ENCODE measurements at regions not wholly inside any gene's neighbourhood (a gene's known extent, or its start where the extent isn't known, plus 50 kb on each side); places are given as distances from the start of the nearest gene placed in this dataset.

DNA sequence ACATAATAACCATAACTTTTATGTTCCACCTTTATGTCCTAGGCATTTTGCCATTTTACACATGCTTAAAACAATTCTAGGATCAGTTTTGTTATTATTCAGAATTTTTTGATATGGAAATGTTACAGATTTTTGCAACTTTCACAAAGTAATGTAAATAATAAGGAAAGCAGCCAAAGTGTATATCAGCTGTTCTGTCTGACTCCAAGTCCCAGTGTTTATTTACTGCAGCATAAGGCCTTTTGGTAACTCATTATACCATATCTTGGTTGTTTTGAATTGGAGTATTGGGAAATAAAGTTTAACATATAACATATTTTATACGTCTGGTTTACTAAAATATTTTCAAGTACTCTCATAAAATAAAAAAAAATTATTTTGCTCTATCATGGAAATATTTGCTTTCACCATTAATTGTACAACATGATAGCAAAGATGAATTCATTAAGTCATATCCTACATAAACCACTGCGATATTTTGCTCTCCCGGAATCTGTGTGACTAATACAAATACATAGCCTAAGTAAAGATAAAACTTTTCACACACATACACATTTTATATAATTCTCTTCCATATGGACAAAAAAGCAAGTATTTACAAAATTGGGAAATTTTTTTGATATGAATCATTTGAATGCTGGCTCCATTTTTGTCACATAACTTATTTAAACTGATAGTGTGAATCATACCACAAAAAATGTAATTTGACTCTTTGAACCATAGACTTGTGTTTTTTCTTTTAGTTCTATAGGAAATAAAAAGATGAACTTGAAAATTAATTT is 399.0 kb downstream of the PABPC4L start:
- Histone ChIP-seq H3K9me3 (no peaks in the 10 kb centered on the region), H3K4me3 (no peak overlapping the region), H3K27me3 (no peaks in the 10 kb centered on the region), H3K36me3 (no peaks in the 10 kb centered on the region), H3K27ac (no peak overlapping the region), H3K4me1 (no peaks in the 10 kb centered on the region)
- no peak for DNase-seq
- intact Hi-C loops (cut with DNase I; ENCODE audit: low total_unique reads), result no loop called here
- TF ChIP-seq, protein P1, sequence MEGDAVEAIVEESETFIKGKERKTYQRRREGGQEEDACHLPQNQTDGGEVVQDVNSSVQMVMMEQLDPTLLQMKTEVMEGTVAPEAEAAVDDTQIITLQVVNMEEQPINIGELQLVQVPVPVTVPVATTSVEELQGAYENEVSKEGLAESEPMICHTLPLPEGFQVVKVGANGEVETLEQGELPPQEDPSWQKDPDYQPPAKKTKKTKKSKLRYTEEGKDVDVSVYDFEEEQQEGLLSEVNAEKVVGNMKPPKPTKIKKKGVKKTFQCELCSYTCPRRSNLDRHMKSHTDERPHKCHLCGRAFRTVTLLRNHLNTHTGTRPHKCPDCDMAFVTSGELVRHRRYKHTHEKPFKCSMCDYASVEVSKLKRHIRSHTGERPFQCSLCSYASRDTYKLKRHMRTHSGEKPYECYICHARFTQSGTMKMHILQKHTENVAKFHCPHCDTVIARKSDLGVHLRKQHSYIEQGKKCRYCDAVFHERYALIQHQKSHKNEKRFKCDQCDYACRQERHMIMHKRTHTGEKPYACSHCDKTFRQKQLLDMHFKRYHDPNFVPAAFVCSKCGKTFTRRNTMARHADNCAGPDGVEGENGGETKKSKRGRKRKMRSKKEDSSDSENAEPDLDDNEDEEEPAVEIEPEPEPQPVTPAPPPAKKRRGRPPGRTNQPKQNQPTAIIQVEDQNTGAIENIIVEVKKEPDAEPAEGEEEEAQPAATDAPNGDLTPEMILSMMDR (IDR thresholded peaks at IDR 0.05), result no peak
- TF ChIP-seq POLR2A (IDR thresholded peaks at IDR 0.05), result no peak

DNA sequence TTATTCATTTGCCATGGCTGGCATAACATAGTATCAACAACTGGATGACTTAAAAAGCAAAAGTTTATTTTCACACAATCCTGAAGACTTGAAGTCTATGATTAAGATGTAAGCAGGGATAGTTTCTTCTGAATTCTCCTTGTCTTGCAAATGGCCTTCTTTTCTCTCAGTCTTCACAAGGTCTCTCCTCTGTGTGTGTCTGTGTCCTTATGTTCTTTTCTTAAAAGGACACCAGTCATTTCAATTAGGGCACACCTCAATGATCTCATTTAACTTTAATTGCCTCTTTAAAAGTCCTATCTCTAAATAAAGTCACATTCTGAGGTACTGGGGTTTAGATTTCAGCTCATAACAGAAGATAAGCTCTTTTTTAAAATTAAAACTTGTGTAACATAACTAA is 399.7 kb downstream of the PABPC4L start:
- TF ChIP-seq, protein P1 (IDR thresholded peaks at IDR 0.05), result no peak
- TF ChIP-seq POLR2A (IDR thresholded peaks at IDR 0.05), result no peak
- H3K27ac ChIP-seq, result no peak overlapping the region
- no peak for DNase-seq
- H3K9me3 ChIP-seq, result no peaks in the 10 kb centered on the region
- H3K4me1 ChIP-seq, result no peaks in the 10 kb centered on the region
- H3K4me3 ChIP-seq, result no peak overlapping the region
- intact Hi-C loops (cut with DNase I; ENCODE audit: low total_unique reads), result no loop called here
- H3K27me3 ChIP-seq, result no peaks in the 10 kb centered on the region
- no peaks in the 10 kb centered on the region for H3K36me3 ChIP-seq

DNA sequence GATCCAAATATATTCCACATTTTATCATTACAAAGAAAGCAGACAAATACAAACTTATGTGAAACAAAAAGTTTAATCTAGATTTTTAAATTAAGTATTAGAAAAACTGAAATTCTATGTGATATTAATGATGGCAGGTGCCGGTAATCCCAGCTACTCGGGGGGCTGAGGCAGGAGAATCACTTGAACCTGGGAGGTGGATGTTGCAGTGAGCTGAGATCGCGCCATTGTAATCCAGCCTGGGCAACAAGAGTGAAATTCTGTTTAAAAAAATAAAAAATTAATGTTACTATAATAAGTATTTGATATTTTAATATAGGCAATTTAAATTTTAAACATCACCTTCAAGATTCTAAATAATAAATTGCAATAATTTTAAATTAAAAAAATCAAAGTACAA is 400.6 kb downstream of the PABPC4L start:
- no peak for DNase-seq
- H3K9me3 ChIP-seq, result no peaks in the 10 kb centered on the region
- intact Hi-C loops (cut with DNase I; ENCODE audit: low total_unique reads), result no loop called here
- H3K27ac ChIP-seq, result no peak overlapping the region
- no peaks in the 10 kb centered on the region for H3K4me1 ChIP-seq
- no peaks in the 10 kb centered on the region for H3K27me3 ChIP-seq
- H3K36me3 ChIP-seq, result no peaks in the 10 kb centered on the region
- no peak overlapping the region for H3K4me3 ChIP-seq
- TF ChIP-seq, protein P1 (IDR thresholded peaks at IDR 0.05), result no peak
- no peak for TF ChIP-seq POLR2A (IDR thresholded peaks at IDR 0.05)

DNA sequence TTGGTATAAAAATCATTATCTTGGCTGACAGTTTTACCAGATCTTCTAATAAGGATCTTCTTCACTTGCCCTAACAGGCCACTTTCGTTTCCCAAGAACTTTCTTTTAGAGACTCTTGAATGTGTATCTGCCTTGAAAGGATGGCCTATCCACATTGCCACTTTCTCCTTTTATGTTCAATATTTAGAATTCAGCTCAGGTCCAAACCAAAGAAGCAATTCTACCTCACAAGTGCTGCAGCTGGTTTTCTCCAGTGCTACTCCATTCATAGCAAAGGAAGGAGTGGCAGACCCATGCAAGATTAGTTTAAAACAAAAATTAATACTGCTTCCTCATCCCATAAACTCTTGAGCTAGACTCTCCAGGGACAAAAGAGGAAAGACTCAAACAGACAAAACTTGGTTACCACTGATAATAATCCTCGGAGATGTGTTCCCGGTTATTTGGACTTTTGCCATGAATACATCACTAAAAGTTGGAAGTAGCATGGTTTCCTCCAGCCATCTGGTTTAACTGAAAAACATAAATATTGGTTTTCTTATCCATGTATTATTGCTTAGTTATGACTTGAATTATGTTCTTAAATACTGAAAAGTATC is 401.8 kb downstream of the PABPC4L start:
- no peaks in the 10 kb centered on the region for H3K36me3 ChIP-seq
- no peak for DNase-seq
- intact Hi-C loops (cut with DNase I; ENCODE audit: low total_unique reads), result no loop called here
- H3K4me1 ChIP-seq, result no peaks in the 10 kb centered on the region
- TF ChIP-seq, protein P1 (IDR thresholded peaks at IDR 0.05), result no peak
- no peak for TF ChIP-seq POLR2A (IDR thresholded peaks at IDR 0.05)
- H3K4me3 ChIP-seq, result no peak overlapping the region
- H3K9me3 ChIP-seq, result no peaks in the 10 kb centered on the region
- H3K27ac ChIP-seq, result no peak overlapping the region
- no peaks in the 10 kb centered on the region for H3K27me3 ChIP-seq

DNA sequence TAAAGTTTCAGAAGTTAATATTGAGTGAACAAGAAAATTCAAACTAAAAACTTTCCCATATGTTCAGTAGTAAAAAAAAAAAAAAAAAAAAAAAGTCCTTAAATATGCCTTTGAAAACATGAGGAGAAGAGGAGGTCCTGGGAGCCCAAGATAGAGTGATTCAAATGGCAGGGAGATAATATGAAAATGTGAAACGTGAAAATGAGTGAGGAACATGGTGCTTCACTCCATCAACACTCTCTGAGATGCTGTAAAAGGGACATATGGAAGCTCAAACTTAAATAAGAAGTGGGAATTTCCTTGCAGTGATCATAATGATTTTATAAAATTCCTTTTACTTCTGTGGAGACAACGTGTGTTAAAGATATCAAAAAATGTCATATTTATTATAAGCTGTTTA is 423.9 kb downstream of the PABPC4L start:
- Histone ChIP-seq H3K4me1 (no peaks in the 10 kb centered on the region), H3K36me3 (no peaks in the 10 kb centered on the region), H3K9me3 (no peaks in the 10 kb centered on the region), H3K4me3 (no peak overlapping the region), H3K27me3 (no peaks in the 10 kb centered on the region), H3K27ac (no peak overlapping the region)
- intact Hi-C loops (cut with DNase I; ENCODE audit: low total_unique reads), result no loop called here
- TF ChIP-seq, protein P1 (IDR thresholded peaks at IDR 0.05), result no peak
- TF ChIP-seq POLR2A (IDR thresholded peaks at IDR 0.05), result no peak
- no peak for DNase-seq

Measured in uterus (tissue), 3 donors.